IMR-90 (cell line): ENCODE measurements at regions not wholly inside any gene's neighbourhood (a gene's known extent, or its start where the extent isn't known, plus 50 kb on each side); places are given as distances from the start of the nearest gene placed in this dataset.

Experiments used
- ATAC-seq: fragments of 200-7000 bp; cut with Tn5 transposase; 2 replicates; pipeline ENCODE4 v1.9.1; 2020; ENCODE audit warnings: low read depth, mild to moderate bottlenecking, moderate library complexity
- BruUV-seq: library from RNA; stranded (reverse); fragments of 400-500 nt; replicated peaks from 2 replicates; lab custom pipeline; 2021; lab: Mats Ljungman, UMichigan
- CTCF ChIA-PET: fragments of 300-600 bp; formaldehyde crosslinking; extraction: SDS; loops from one replicate; lab custom pipeline; 2021; ENCODE audit warnings: antibody characterized with exemption; lab: Yijun Ruan, JAX
- POLR2A ChIA-PET: fragments of 300-600 bp; sonication (Branson Sonifier 250); formaldehyde crosslinking; loops from one replicate; lab custom pipeline; 2022; ENCODE audit warnings: antibody characterized with exemption; ENCODE audit not compliant: unreplicated experiment; lab: Charles Lee
- DNase-seq: peaks from one replicate; pipeline ENCODE4 v3.0.0; 2013
- H2AFZ ChIP-seq: replicated peaks from 2 replicates; pipeline ENCODE3; 2013; ENCODE audit warnings: low read length, mild to moderate bottlenecking; ENCODE audit not compliant: poor library complexity
- H2AK5ac ChIP-seq: 2 replicates; pipeline ENCODE4 v1.6.1; 2013; ENCODE audit warnings: low read depth, low read length, inconsistent platforms
- H2AK9ac ChIP-seq: replicated peaks from 2 replicates; pipeline ENCODE3; 2013; ENCODE audit warnings: mild to moderate bottlenecking, low read depth, low read length, moderate library complexity; ENCODE audit not compliant: poor library complexity
- H2BK120ac ChIP-seq: 2 replicates; pipeline ENCODE4 v1.6.1; 2013; ENCODE audit warnings: low read depth, low read length, inconsistent platforms
- H2BK15ac ChIP-seq: 3 replicates; pipeline ENCODE4 v1.6.1; 2013; ENCODE audit warnings: low read depth, low read length, inconsistent platforms
- H2BK20ac ChIP-seq: 2 replicates; pipeline ENCODE4 v1.6.1; 2013; ENCODE audit warnings: low read depth, mild to moderate bottlenecking, inconsistent platforms, low read length, moderate library complexity
- H2BK5ac ChIP-seq: 2 replicates; pipeline ENCODE4 v1.6.1; 2013; ENCODE audit warnings: mild to moderate bottlenecking, low read depth, low read length, inconsistent platforms; ENCODE audit not compliant: poor library complexity, severe bottlenecking
- H3K14ac ChIP-seq: replicated peaks from 2 replicates; pipeline ENCODE4 v1.6.1; 2013; ENCODE audit warnings: low read depth, low read length, inconsistent platforms
- H3K18ac ChIP-seq: 2 replicates; pipeline ENCODE4 v1.6.1; 2013; ENCODE audit warnings: low read depth, low read length, control low read depth
- H3K23ac ChIP-seq: 2 replicates; pipeline ENCODE4 v1.6.1; 2013; ENCODE audit warnings: low read depth, low read length, inconsistent platforms
- H3K27ac ChIP-seq: 2 replicates; pipeline ENCODE4 v1.5.1; 2013; ENCODE audit warnings: mild to moderate bottlenecking, control low read depth, low read length; ENCODE audit not compliant: insufficient read depth
- H3K27me3 ChIP-seq: 2 replicates; pipeline ENCODE4 v1.6.1; 2013; ENCODE audit warnings: low read length; ENCODE audit not compliant: control insufficient read depth, insufficient read depth
- H3K36me3 ChIP-seq: 2 replicates; pipeline ENCODE4 v1.6.1; 2013; ENCODE audit warnings: low read length, mixed read lengths; ENCODE audit not compliant: control insufficient read depth, insufficient read depth
- H3K4ac ChIP-seq: 2 replicates; pipeline ENCODE4 v1.6.1; 2013; ENCODE audit warnings: low read depth, low read length, inconsistent platforms
- H3K4me1 ChIP-seq: 2 replicates; pipeline ENCODE4 v1.6.1; 2013; ENCODE audit warnings: low read length, mixed read lengths; ENCODE audit not compliant: control insufficient read depth, insufficient read depth
- H3K4me2 ChIP-seq: 2 replicates; pipeline ENCODE4 v1.6.1; 2013; ENCODE audit warnings: low read depth, mild to moderate bottlenecking, control low read depth, low read length, moderate library complexity
- H3K4me3 ChIP-seq: 2 replicates; pipeline ENCODE4 v1.5.1; 2013; ENCODE audit warnings: low read depth, mild to moderate bottlenecking, control low read depth, low read length, moderate library complexity; ENCODE audit not compliant: insufficient read depth
- H3K56ac ChIP-seq: 2 replicates; pipeline ENCODE4 v1.6.1; 2013; ENCODE audit warnings: low read length, inconsistent platforms; ENCODE audit not compliant: insufficient read depth; ENCODE audit errors: extremely low read depth
- H3K79me1 ChIP-seq, 2 experiments: 2 replicates each; pipeline ENCODE4 v1.6.1; 2013; ENCODE audit warnings: low read length in 2 of 2, inconsistent platforms in 1 of 2, low read depth in 1 of 2
- H3K9ac ChIP-seq: 2 replicates; pipeline ENCODE4 v1.6.1; 2013; ENCODE audit warnings: low read depth, low read length, control low read depth
- H3K9me1 ChIP-seq: 2 replicates; pipeline ENCODE4 v1.6.1; 2013; ENCODE audit warnings: low read length, inconsistent platforms; ENCODE audit not compliant: insufficient read depth
- H3K9me3 ChIP-seq: 2 replicates; pipeline ENCODE4 v1.6.1; 2013; ENCODE audit warnings: low read length; ENCODE audit not compliant: control insufficient read depth, insufficient read depth
- H4K20me1 ChIP-seq: 2 replicates; pipeline ENCODE4 v1.6.1; 2013; ENCODE audit warnings: low read length, inconsistent platforms; ENCODE audit not compliant: insufficient read depth
- H4K5ac ChIP-seq: 2 replicates; pipeline ENCODE4 v1.6.1; 2013; ENCODE audit warnings: mild to moderate bottlenecking, low read depth, low read length, control low read depth
- H4K8ac ChIP-seq, 2 experiments: 2 replicates each; pipeline ENCODE4 v1.6.1; 2013; ENCODE audit warnings: low read depth in 2 of 2, low read length in 2 of 2, control low read depth in 1 of 2, inconsistent platforms in 1 of 2
- H4K91ac ChIP-seq: 2 replicates; pipeline ENCODE4 v1.6.1; 2013; ENCODE audit warnings: low read depth, low read length, inconsistent platforms; ENCODE audit not compliant: insufficient read depth
- BHLHE40 ChIP-seq: fragments of 150-350 bp; IDR thresholded peaks from 2 replicates; pipeline ENCODE4 v1.6.1; 2016; ENCODE audit warnings: mild to moderate bottlenecking, low read depth, low read length
- CEBPB ChIP-seq: IDR thresholded peaks from 2 replicates; pipeline ENCODE4 v1.6.1; 2012; ENCODE audit warnings: low read depth, low read length, improper control_type of control experiment
- CHD1 ChIP-seq: IDR thresholded peaks from 2 replicates; pipeline ENCODE4 v1.6.1; 2012; ENCODE audit warnings: low read depth, low read length, improper control_type of control experiment
- FOS ChIP-seq: fragments of 150-350 bp; IDR thresholded peaks from 2 replicates; pipeline ENCODE4 v1.6.1; 2016; ENCODE audit warnings: low read depth, low read length
- MAFK ChIP-seq: IDR thresholded peaks from 2 replicates; pipeline ENCODE4 v1.6.1; 2012; ENCODE audit warnings: low read depth, low read length, improper control_type of control experiment
- MAZ ChIP-seq: IDR thresholded peaks from 2 replicates; pipeline ENCODE4 v1.6.1; 2012; ENCODE audit warnings: low read depth, mild to moderate bottlenecking, low read length, improper control_type of control experiment, moderate library complexity, borderline replicate concordance
- MXI1 ChIP-seq: IDR thresholded peaks from 2 replicates; pipeline ENCODE4 v1.6.1; 2012; ENCODE audit warnings: low read depth, mild to moderate bottlenecking, low read length, moderate library complexity, borderline replicate concordance
- NFE2L2 ChIP-seq: fragments of 150-350 bp; IDR thresholded peaks from 2 replicates; pipeline ENCODE4 v1.6.1; 2016; ENCODE audit warnings: low read depth, mild to moderate bottlenecking, low read length
- POLR2A ChIP-seq: IDR thresholded peaks from 2 replicates; pipeline ENCODE4 v1.6.1; 2012; ENCODE audit warnings: mild to moderate bottlenecking, low read depth, low read length
- RAD21 ChIP-seq: IDR thresholded peaks from 2 replicates; pipeline ENCODE4 v1.6.1; 2012; ENCODE audit warnings: low read length, improper control_type of control experiment
- RCOR1 ChIP-seq: IDR thresholded peaks from 2 replicates; pipeline ENCODE4 v1.6.1; 2012; ENCODE audit warnings: mild to moderate bottlenecking, low read length, improper control_type of control experiment; ENCODE audit not compliant: insufficient replicate concordance
- RFX5 ChIP-seq: IDR thresholded peaks from 2 replicates; pipeline ENCODE4 v1.8.0; 2012; ENCODE audit warnings: low read depth, mild to moderate bottlenecking, low read length, moderate library complexity
- SMC3 ChIP-seq: fragments of 150-350 bp; IDR thresholded peaks from 2 replicates; pipeline ENCODE4 v1.6.1; 2016; ENCODE audit warnings: low read depth, mild to moderate bottlenecking, antibody characterized with exemption, low read length, moderate library complexity
- WGBS, 2 experiments: methylation state at CpG; one replicate each; pipeline versions ENCODE4 v1.1.5 to v1.1.7; 2013; ENCODE audit warnings: missing lambda C conversion rate in 2 of 2; ENCODE audit not compliant: insufficient read length in 1 of 2; ENCODE audit errors: extremely low coverage in 2 of 2; 5-methylcytosine and 5-hydroxymethylcytosine counted together
- dilution Hi-C: fragments of 300-500 bp; cut with HindIII; formaldehyde crosslinking; loops from one replicate; pipeline ENCODE4 v1.14.3; 2018; ENCODE audit warnings: low sequenced_read_pairs; ENCODE audit not compliant: unreplicated experiment
- in situ Hi-C: fragments of 300-500 bp; cut with MboI; formaldehyde crosslinking; loops from 3 replicates; pipeline ENCODE4 v1.14.3; 2019; ENCODE audit warnings: low sequenced_read_pairs, inconsistent platforms, mixed read lengths
- intact Hi-C: fragments of 100-400 bp; cut with micrococcal nuclease; formaldehyde crosslinking; loops from 2 replicates; pipeline ENCODE4 v1.10.0; 2022
- TF ChIP-seq, protein P1 (sequence below): fragments of 150-350 bp; IDR thresholded peaks from 2 replicates; pipeline ENCODE4 v1.6.1; 2017; ENCODE audit warnings: mild to moderate bottlenecking, antibody characterized with exemption, low read length, low read depth
- TF ChIP-seq, protein P2 (sequence below): fragments of 150-350 bp; IDR thresholded peaks from 2 replicates; pipeline ENCODE4 v1.6.1; 2016; ENCODE audit warnings: low read depth, mild to moderate bottlenecking, low read length, moderate library complexity, borderline replicate concordance

DNA sequence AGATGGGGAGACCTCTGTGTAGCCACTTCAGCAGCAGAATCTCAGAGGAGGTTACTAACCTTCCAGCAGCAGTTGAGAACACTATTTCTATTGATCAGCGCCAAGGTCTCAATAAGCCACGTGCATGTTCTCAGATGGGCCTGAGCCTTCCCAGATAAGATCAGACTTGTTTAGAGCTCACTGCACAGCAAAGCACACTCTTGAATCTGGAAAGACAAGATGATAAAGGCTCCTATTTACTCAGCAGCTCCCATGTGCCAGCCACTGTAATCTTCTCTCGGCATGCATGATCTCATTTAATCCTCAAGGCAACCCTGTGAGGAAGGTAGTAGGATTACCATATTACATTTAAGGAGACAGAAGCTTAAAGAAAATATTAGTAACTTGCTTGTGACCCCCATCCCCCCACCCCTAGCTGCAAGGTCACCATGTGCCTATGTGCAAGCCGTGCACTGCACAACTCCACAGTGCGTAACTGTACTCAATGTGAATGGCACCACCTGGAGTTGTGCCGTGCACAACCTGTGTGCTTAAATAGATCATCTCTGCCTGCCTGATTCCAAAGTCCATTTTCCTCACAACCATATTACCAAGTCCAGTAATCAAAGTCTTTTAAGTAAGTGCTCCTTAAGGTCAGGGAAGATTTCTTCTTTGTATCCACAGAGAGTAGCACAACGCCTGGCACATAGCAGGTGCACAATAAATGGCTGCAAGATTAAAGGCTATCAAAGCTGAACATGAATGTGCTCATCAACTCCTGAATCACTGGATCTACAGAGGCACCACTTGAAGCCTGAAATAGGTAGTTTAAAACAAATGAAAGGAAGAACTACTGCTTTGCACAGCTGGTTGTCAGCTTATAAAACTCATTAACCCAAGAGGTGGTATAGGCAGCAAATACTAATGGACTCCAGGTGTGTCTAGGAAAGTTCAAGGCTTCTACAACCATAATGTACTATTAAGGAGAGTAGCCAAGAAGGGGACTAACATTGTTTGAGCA is 293.8 kb downstream of the BUD13 start (continued):
- TF ChIP-seq RCOR1: no peak

DNA sequence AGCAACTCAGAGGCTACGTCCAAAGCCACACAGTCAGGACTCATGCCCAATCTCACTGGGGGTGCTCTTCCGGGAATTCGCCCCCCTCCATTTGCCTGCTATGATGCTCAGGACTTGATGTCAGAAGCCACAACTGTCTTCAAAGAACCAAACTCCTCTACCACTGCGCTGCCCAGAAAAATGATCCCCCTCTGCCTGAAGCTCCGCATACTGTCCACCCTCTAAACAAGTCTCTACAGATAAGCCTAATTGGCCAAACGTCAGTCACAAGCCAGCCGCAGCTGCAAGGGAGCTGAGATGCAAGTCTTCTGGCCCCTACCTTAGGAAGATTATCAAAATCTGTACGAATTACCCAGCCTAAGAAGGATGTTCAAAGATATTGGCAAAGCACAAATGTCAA is 294.6 kb downstream of the BUD13 start:
- Histone ChIP-seq H2AFZ (no peak overlapping the region), H3K4ac (no peak overlapping the region), H3K56ac (no peak overlapping the region), H3K9ac (no peak overlapping the region), H3K79me1 (no peaks in the 10 kb centered on the region), H2AK9ac (no peak overlapping the region), H2BK5ac (no peak overlapping the region), H2BK15ac (no peak overlapping the region), H3K27me3 (no peaks in the 10 kb centered on the region), H4K5ac (no peak overlapping the region), H3K36me3 (no peaks in the 10 kb centered on the region), H2BK20ac (no peak overlapping the region), H3K27ac (no peak overlapping the region), H2AK5ac (no peak overlapping the region), H3K9me1 (no peaks in the 10 kb centered on the region), H3K14ac (no peak overlapping the region), H3K4me1 (no peaks in the 10 kb centered on the region), H3K4me3 (no peak overlapping the region), H3K4me2 (no peak overlapping the region), H4K91ac (no peak overlapping the region), H4K20me1 (no peaks in the 10 kb centered on the region), H3K9me3 (no peaks in the 10 kb centered on the region), H3K18ac (no peak overlapping the region), H2BK120ac (no peak overlapping the region), H4K8ac (no peak overlapping the region), H3K23ac (no peak overlapping the region)
- no TSS peak for BruUV-seq
- dilution Hi-C loops: no loop called here
- DNase-seq (no peak), ATAC-seq (no peak)
- intact Hi-C loops: no loop called here
- ChIA-PET CTCF (no interaction called here), POLR2A (no interaction called here)
- in situ Hi-C loops: no loop called here
- WGBS, 2 experiments: 33% methylated on average over 1 of the region's 8 CpGs; no CpG with 5 or more reads in 1 of the 2 experiments
- TF ChIP-seq RFX5 (no peak), RAD21 (no peak), NFE2L2 (no peak), MXI1 (no peak), MAZ (no peak), POLR2A (no peak), SMC3 (no peak), CHD1 (no peak), RCOR1 (no peak), BHLHE40 (no peak), FOS (no peak), MAFK (no peak), CEBPB (no peak)
- TF ChIP-seq, protein P1, sequence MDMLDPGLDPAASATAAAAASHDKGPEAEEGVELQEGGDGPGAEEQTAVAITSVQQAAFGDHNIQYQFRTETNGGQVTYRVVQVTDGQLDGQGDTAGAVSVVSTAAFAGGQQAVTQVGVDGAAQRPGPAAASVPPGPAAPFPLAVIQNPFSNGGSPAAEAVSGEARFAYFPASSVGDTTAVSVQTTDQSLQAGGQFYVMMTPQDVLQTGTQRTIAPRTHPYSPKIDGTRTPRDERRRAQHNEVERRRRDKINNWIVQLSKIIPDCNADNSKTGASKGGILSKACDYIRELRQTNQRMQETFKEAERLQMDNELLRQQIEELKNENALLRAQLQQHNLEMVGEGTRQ: no peak
- TF ChIP-seq, protein P2, sequence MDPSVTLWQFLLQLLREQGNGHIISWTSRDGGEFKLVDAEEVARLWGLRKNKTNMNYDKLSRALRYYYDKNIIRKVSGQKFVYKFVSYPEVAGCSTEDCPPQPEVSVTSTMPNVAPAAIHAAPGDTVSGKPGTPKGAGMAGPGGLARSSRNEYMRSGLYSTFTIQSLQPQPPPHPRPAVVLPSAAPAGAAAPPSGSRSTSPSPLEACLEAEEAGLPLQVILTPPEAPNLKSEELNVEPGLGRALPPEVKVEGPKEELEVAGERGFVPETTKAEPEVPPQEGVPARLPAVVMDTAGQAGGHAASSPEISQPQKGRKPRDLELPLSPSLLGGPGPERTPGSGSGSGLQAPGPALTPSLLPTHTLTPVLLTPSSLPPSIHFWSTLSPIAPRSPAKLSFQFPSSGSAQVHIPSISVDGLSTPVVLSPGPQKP: no peak
